K562 (cell line): ENCODE measurements at regions not wholly inside any gene's neighbourhood (a gene's known extent, or its start where the extent isn't known, plus 50 kb on each side); places are given as distances from the start of the nearest gene placed in this dataset.

ENCODE experiments used
- ATAC-seq: fragments of 200-7000 bp; cut with Tn5 transposase; 3 replicates; pipeline ENCODE4 v1.9.1; 2020; ENCODE audit warnings: moderate library complexity
- BruUV-seq: library from RNA; stranded (reverse); fragments of 400-500 nt; replicated peaks from 2 replicates; lab custom pipeline; 2021; lab: Mats Ljungman, UMichigan
- CTCF ChIA-PET: fragments of 300-600 bp; formaldehyde crosslinking; extraction: SDS; loops from one replicate; lab custom pipeline; 2021; ENCODE audit warnings: low intra/inter-chr PET ratio; lab: Yijun Ruan, JAX
- POLR2A ChIA-PET: fragments of 300-600, 350-650 bp; sonication (Branson Sonifier 250); formaldehyde crosslinking; extraction: SDS; loops from one replicate; lab custom pipeline; 2021; ENCODE audit warnings: antibody characterized with exemption, inconsistent platforms; lab: Yijun Ruan, JAX
- DNase-seq, 4 experiments: peaks; one replicate each; pipeline versions ENCODE4 v3.0.0 to v3.0.0-alpha.2; 2011 to 2018; ENCODE audit warnings: low spot score in 3 of 4, mixed read lengths in 3 of 4; ENCODE audit errors: extremely low read depth in 1 of 4
- FAIRE-seq: peaks from 2 replicates; lab custom pipeline; 2011; peaks lifted over from hg19 to GRCh38; lab: Jason Lieb, UNC
- H2AFZ ChIP-seq: 2 replicates; pipeline ENCODE4 v1.6.0; 2011; ENCODE audit warnings: low read depth, low read length, control low read depth, inconsistent platforms
- H3K27ac ChIP-seq: fragments of 200-600 bp; 3 replicates; pipeline ENCODE4 v1.8.0; 2011; ENCODE audit warnings: low read depth, mild to moderate bottlenecking, control low read depth, inconsistent platforms, low read length, moderate library complexity, mixed read lengths; ENCODE audit errors: extremely low read depth
- H3K27me3 ChIP-seq, 2 experiments: fragments of 300-600 bp in 1 of 2; 2 replicates in 1 of 2; 3 replicates in 1 of 2; pipeline versions ENCODE4 v1.6.0 to v1.8.0; 2011; ENCODE audit warnings: inconsistent platforms in 2 of 2, low read length in 2 of 2, mild to moderate bottlenecking in 1 of 2, mixed read lengths in 1 of 2, moderate library complexity in 1 of 2; ENCODE audit not compliant: control insufficient read depth in 2 of 2, insufficient read depth in 2 of 2
- H3K36me3 ChIP-seq: fragments of 300-600 bp; 3 replicates; pipeline ENCODE4 v1.8.0; 2011; ENCODE audit warnings: mild to moderate bottlenecking, low read length, inconsistent platforms; ENCODE audit not compliant: control insufficient read depth, insufficient read depth
- H3K4me1 ChIP-seq, 2 experiments: fragments of 200-600 bp in 1 of 2; replicated peaks in 1 of 2; 2 replicates in 1 of 2; 3 replicates in 1 of 2; pipeline versions ENCODE4 v1.5.1 to v1.8.0; 2011; ENCODE audit warnings: inconsistent platforms in 2 of 2, low read length in 2 of 2, mild to moderate bottlenecking in 1 of 2, mixed read lengths in 1 of 2, moderate library complexity in 1 of 2; ENCODE audit not compliant: control insufficient read depth in 2 of 2, insufficient read depth in 2 of 2
- H3K4me2 ChIP-seq: 2 replicates; pipeline ENCODE4 v1.6.1; 2011; ENCODE audit warnings: low read length, control low read depth, inconsistent platforms, mixed read lengths; ENCODE audit not compliant: insufficient read depth
- H3K4me3 ChIP-seq: fragments of 200-600 bp; sonication (generic), shearing (Covaris generic); 2 replicates; pipeline ENCODE4 v1.5.1; 2016; ENCODE audit warnings: control low read depth, inconsistent platforms
- H3K79me2 ChIP-seq: fragments of 200-600 bp; 3 replicates; pipeline ENCODE4 v1.8.0; 2011; ENCODE audit warnings: low read length, inconsistent platforms; ENCODE audit not compliant: control insufficient read depth, insufficient read depth
- H3K9ac ChIP-seq, 2 experiments: 2 replicates each; pipeline versions ENCODE4 v1.6.0 to v1.6.1; 2011; ENCODE audit warnings: low read depth in 2 of 2, low read length in 2 of 2, control low read depth in 1 of 2, inconsistent platforms in 1 of 2, mild to moderate bottlenecking in 1 of 2, mixed read lengths in 1 of 2; ENCODE audit not compliant: insufficient read depth in 1 of 2
- H3K9me1 ChIP-seq: one replicate; pipeline ENCODE4 v1.6.0; 2011; ENCODE audit warnings: inconsistent platforms, mild to moderate bottlenecking, low read length, moderate library complexity; ENCODE audit not compliant: control insufficient read depth, insufficient read depth
- H3K9me3 ChIP-seq: replicated peaks from 2 replicates; pipeline ENCODE4 v1.5.1; 2011; ENCODE audit warnings: low read depth, low read length, inconsistent platforms; ENCODE audit not compliant: control insufficient read depth, insufficient read depth
- H4K20me1 ChIP-seq: replicated peaks from 2 replicates; pipeline ENCODE4 v1.6.1; 2011; ENCODE audit warnings: low read length, inconsistent platforms, mixed read lengths; ENCODE audit not compliant: control insufficient read depth, insufficient read depth
- E2F3 ChIP-seq: fragments of 250-450 bp; sonication (Bioruptor Pico); IDR thresholded peaks from 2 replicates; pipeline ENCODE4 v1.4.0; 2020; ENCODE audit warnings: mild to moderate bottlenecking
- GTF2B ChIP-seq: IDR thresholded peaks from 2 replicates; pipeline ENCODE4 v1.6.1; 2011; ENCODE audit not compliant: insufficient read length; ENCODE audit errors: extremely low read depth
- KDM4B ChIP-seq, 2 experiments: fragments of 450-650 bp in 1 of 2; sonication (generic) in 1 of 2; IDR thresholded peaks; 2 replicates each; pipeline ENCODE4 v1.6.1; 2016 to 2017; ENCODE audit warnings: borderline replicate concordance in 2 of 2, antibody characterized with exemption in 1 of 2, low read depth in 1 of 2, mild to moderate bottlenecking in 1 of 2
- MTA3 ChIP-seq: fragments of 450-650 bp; formaldehyde crosslinking; IDR thresholded peaks from 2 replicates; pipeline ENCODE4 v1.6.1; 2017; ENCODE audit warnings: mild to moderate bottlenecking, borderline replicate concordance
- POLR2AphosphoS5 ChIP-seq: IDR thresholded peaks from 2 replicates; pipeline ENCODE4 v1.6.1; 2011; ENCODE audit warnings: mild to moderate bottlenecking, low read depth, low read length, moderate library complexity; ENCODE audit not compliant: control insufficient read depth, insufficient read depth
- SNRNP70 ChIP-seq: fragments of 200-400 bp; formaldehyde crosslinking; optimal IDR thresholded peaks from 2 replicates; pipeline ENCODE3; 2017; ENCODE audit warnings: low read depth, low read length
- TFE3 ChIP-seq: fragments of 450-650 bp; formaldehyde crosslinking; IDR thresholded peaks from 2 replicates; pipeline ENCODE4 v1.4.0; 2020; ENCODE audit warnings: mild to moderate bottlenecking, mixed read lengths
- WGBS: fragments of 100-300 bp; shearing (Covaris generic); methylation state at CpG from one replicate; pipeline ENCODE4 v1.1.6; 2016; ENCODE audit warnings: low coverage, mixed read lengths; ENCODE audit not compliant: insufficient coverage; ENCODE audit errors: missing lambda C conversion rate; 5-methylcytosine and 5-hydroxymethylcytosine counted together
- in situ Hi-C: fragments of 300-500 bp; cut with MboI; formaldehyde crosslinking; loops from 4 replicates; pipeline ENCODE4 v1.15.0; 2018; ENCODE audit warnings: inconsistent platforms, mixed read lengths
- intact Hi-C: fragments of 100-400 bp; cut with micrococcal nuclease; formaldehyde crosslinking; loops from 2 replicates; pipeline ENCODE4 v1.14.2; 2022

GRCh38 chr3:34382859-34383258 is 584.4 kb downstream of the PDCD6IP start:
- ATAC-seq (no peak), DNase-seq (no peak), FAIRE-seq (no peak)
- Histone ChIP-seq H3K79me2 (no peaks in the 10 kb centered on the region), H3K27me3 (no peaks in the 10 kb centered on the region), H3K9ac (no peak overlapping the region), H3K4me3 (no peak overlapping the region), H3K9me3 (no peaks in the 10 kb centered on the region), H4K20me1 (no peaks in the 10 kb centered on the region), H3K36me3 (no peaks in the 10 kb centered on the region), H2AFZ (no peak overlapping the region), H3K4me2 (no peak overlapping the region), H3K27ac (no peak overlapping the region), H3K9me1 (no peaks in the 10 kb centered on the region), H3K4me1 (no peaks in the 10 kb centered on the region)
- ChIA-PET CTCF (no interaction called here), POLR2A (no interaction called here)
- 1% methylated on average over 3 of the region's 3 CpGs for WGBS
- BruUV-seq, result no TSS peak
- TF ChIP-seq GTF2B, result no peak
- no peak for TF ChIP-seq TFE3 (CRISPR knock-in tag)
- TF ChIP-seq MTA3, result no peak
- no peak for TF ChIP-seq KDM4B (IDR thresholded peaks at IDR 0.05; ENCODE audit: borderline replicate concordance in 2 of 2, low read depth in 1 of 2)
- TF ChIP-seq POLR2AphosphoS5, result no peak
- TF ChIP-seq SNRNP70, result no peak
- no peak for TF ChIP-seq E2F3
- in situ Hi-C loops (no loop called here), intact Hi-C loops (no loop called here)
